ENCODE measurements at regions not wholly inside any gene's neighbourhood (a gene's known extent, or its start where the extent isn't known, plus 50 kb on each side); places are given as distances from the start of the nearest gene placed in this dataset.

- Histone ChIP-seq H3K36me3 (ENCODE audit: control insufficient read depth, insufficient read depth, low read length) (no peaks in the 10 kb centered on the region), H3K4me3 (ENCODE audit: low read depth, low read length) (no peak overlapping the region), H3K27me3 (ENCODE audit: control insufficient read depth, insufficient read depth, low read length) (no peaks in the 10 kb centered on the region)
- POLR2A ChIA-PET, result no interaction called here
- CTCF ChIA-PET, result no interaction called here
- TF ChIP-seq CTCF (IDR thresholded peaks at IDR 0.05; ENCODE audit: insufficient read depth, low read depth, low read length), result no peak
- DNase-seq (ENCODE audit: low read depth), result no peak
Observed at GRCh38 chr13:73339086-73339485, 280.3 kb downstream of the KLF5 start.

- CTCF ChIA-PET, result no interaction called here
- H3K4me3 ChIP-seq (ENCODE audit: low read depth, low read length), result no peak overlapping the region
- no peak for TF ChIP-seq CTCF (IDR thresholded peaks at IDR 0.05; ENCODE audit: insufficient read depth, low read depth, low read length)
- DNase-seq (ENCODE audit: low read depth), result no peak
- no peaks in the 10 kb centered on the region for H3K27me3 ChIP-seq (ENCODE audit: control insufficient read depth, insufficient read depth, low read length)
- POLR2A ChIA-PET, result interaction anchor here (0.6 kb wide), 1 partner anchor 34 kb away, joined by 5 read pairs; no protein-coding TSS in a partner anchor
- H3K36me3 ChIP-seq (ENCODE audit: control insufficient read depth, insufficient read depth, low read length), result no peaks in the 10 kb centered on the region
Observed at GRCh38 chr13:73338389-73338788, 279.6 kb downstream of the KLF5 start.

GRCh38 chr13:73337532-73337931 lies 278.7 kb downstream of the KLF5 start:
- TF ChIP-seq CTCF (IDR thresholded peaks at IDR 0.05; ENCODE audit: insufficient read depth, low read depth, low read length), result no peak
- Histone ChIP-seq H3K36me3 (ENCODE audit: control insufficient read depth, insufficient read depth, low read length) (no peaks in the 10 kb centered on the region), H3K27me3 (ENCODE audit: control insufficient read depth, insufficient read depth, low read length) (no peaks in the 10 kb centered on the region), H3K4me3 (ENCODE audit: low read depth, low read length) (no peak overlapping the region)
- DNase-seq (ENCODE audit: low read depth), result no peak
- ChIA-PET POLR2A (interaction anchor here (0.6 kb wide), 1 partner anchor 34 kb away, joined by 5 read pairs; no protein-coding TSS in a partner anchor), CTCF (no interaction called here)

- CTCF ChIA-PET, result no interaction called here
- DNase-seq (ENCODE audit: low read depth), result no peak
- Histone ChIP-seq H3K27me3 (ENCODE audit: control insufficient read depth, insufficient read depth, low read length) (no peaks in the 10 kb centered on the region), H3K36me3 (ENCODE audit: control insufficient read depth, insufficient read depth, low read length) (no peaks in the 10 kb centered on the region), H3K4me3 (ENCODE audit: low read depth, low read length) (no peak overlapping the region)
- TF ChIP-seq CTCF (IDR thresholded peaks at IDR 0.05; ENCODE audit: insufficient read depth, low read depth, low read length), result no peak
- POLR2A ChIA-PET, result no interaction called here
Observed at GRCh38 chr13:73336773-73337172, 278.0 kb downstream of the KLF5 start.

- Histone ChIP-seq H3K27me3 (ENCODE audit: control insufficient read depth, insufficient read depth, low read length) (no peaks in the 10 kb centered on the region), H3K36me3 (ENCODE audit: control insufficient read depth, insufficient read depth, low read length) (no peaks in the 10 kb centered on the region), H3K4me3 (ENCODE audit: low read depth, low read length) (no peak overlapping the region)
- ChIA-PET CTCF (no interaction called here), POLR2A (interaction anchor here (0.8 kb wide), 1 partner anchor 108 kb away, joined by 3 read pairs; no protein-coding TSS in a partner anchor)
- TF ChIP-seq CTCF (IDR thresholded peaks at IDR 0.05; ENCODE audit: insufficient read depth, low read depth, low read length), result no peak
- no peak for DNase-seq (ENCODE audit: low read depth)
Observed at GRCh38 chr13:73335944-73336343, 277.1 kb downstream of the KLF5 start.
